ENCODE measurements at regions not wholly inside any gene's neighbourhood (a gene's known extent, or its start where the extent isn't known, plus 50 kb on each side); places are given as distances from the start of the nearest gene placed in this dataset.
"Not testable (repeated sequence)": the region's sequence is repeated elsewhere in the genome, so short reads cannot be mapped to it uniquely, and the experiment has no call there.

GRCh38 chr19:7400815-7401214 lies 52.1 kb downstream of the ARHGEF18 start:
- intact Hi-C loops (cut with micrococcal nuclease) = no loop called here
- H3K4me3 Mint-ChIP-seq = no peak overlapping the region
- CTCF ChIA-PET = no interaction called here
- H3K36me3 Mint-ChIP-seq (ENCODE audit: low read depth) = peaks cover 8% of the 10 kb centered on the region
- H3K4me1 Mint-ChIP-seq (ENCODE audit: low read depth) = peaks cover 19% of the 10 kb centered on the region
- no peaks in the 10 kb centered on the region for H3K27me3 Mint-ChIP-seq (ENCODE audit: low read depth)
- no peak for DNase-seq
- H3K9me3 Mint-ChIP-seq = no peaks in the 10 kb centered on the region
- no peak overlapping the region for H3K27ac Mint-ChIP-seq

GRCh38 chr19:7401694-7402093 lies 53.0 kb downstream of the ARHGEF18 start:
- CTCF ChIA-PET = no interaction called here
- Mint-ChIP-seq H3K27me3 (ENCODE audit: low read depth) (no peaks in the 10 kb centered on the region), H3K36me3 (ENCODE audit: low read depth) (peaks cover 8% of the 10 kb centered on the region), H3K9me3 (no peaks in the 10 kb centered on the region), H3K4me1 (ENCODE audit: low read depth) (peaks cover 12% of the 10 kb centered on the region), H3K4me3 (no peak overlapping the region), H3K27ac (no peak overlapping the region)
- intact Hi-C loops (cut with micrococcal nuclease) = no loop called here
- no peak for DNase-seq

GRCh38 chr19:7405482-7405881 lies 56.7 kb downstream of the ARHGEF18 start:
- not testable (repeated sequence) for H3K36me3 Mint-ChIP-seq (ENCODE audit: low read depth); H3K27ac Mint-ChIP-seq
- CTCF ChIA-PET = interaction anchor here (0.9 to 1.1 kb wide), 2 partner anchors 40 to 51 kb away, joined by 3 read pairs; no protein-coding TSS in a partner anchor

GRCh38 chr19:7408251-7408650 lies 59.5 kb downstream of the ARHGEF18 start:
- CTCF ChIA-PET = interaction anchor here (0.9 to 1.4 kb wide), 2 partner anchors 10 to 12 kb away, joined by 3 to 4 read pairs; no protein-coding TSS in a partner anchor
- Mint-ChIP-seq H3K36me3 (ENCODE audit: low read depth) (peaks cover 12% of the 10 kb centered on the region), H3K9me3 (no peaks in the 10 kb centered on the region), H3K4me1 (ENCODE audit: low read depth) (peaks cover 22% of the 10 kb centered on the region), H3K27me3 (ENCODE audit: low read depth) (no peaks in the 10 kb centered on the region), H3K27ac (peak overlapping the region; percentile 46), H3K4me3 (no peak overlapping the region)
- intact Hi-C loops (cut with micrococcal nuclease) = no loop called here
- no peak for DNase-seq

More at GRCh38 chr19:7405482-7405881, 56.7 kb downstream of the ARHGEF18 start:
- H3K4me1 Mint-ChIP-seq (ENCODE audit: low read depth) = peaks cover 15% of the 10 kb centered on the region
- intact Hi-C loops (cut with micrococcal nuclease); DNase-seq; H3K4me3 Mint-ChIP-seq; H3K9me3 Mint-ChIP-seq; H3K27me3 Mint-ChIP-seq (ENCODE audit: low read depth): not testable (repeated sequence)

GRCh38 chr19:7410946-7411345 lies 62.2 kb downstream of the ARHGEF18 start:
- intact Hi-C loops (cut with micrococcal nuclease) = no loop called here
- no peak for DNase-seq
- Mint-ChIP-seq H3K4me1 (ENCODE audit: low read depth) (peaks cover 27% of the 10 kb centered on the region), H3K9me3 (no peaks in the 10 kb centered on the region), H3K27me3 (ENCODE audit: low read depth) (no peaks in the 10 kb centered on the region), H3K27ac (peak overlapping the region; percentile 41), H3K36me3 (ENCODE audit: low read depth) (peaks cover 12% of the 10 kb centered on the region), H3K4me3 (no peak overlapping the region)
- CTCF ChIA-PET = no interaction called here

GRCh38 chr19:7413629-7414028 lies 64.9 kb downstream of the ARHGEF18 start:
- Mint-ChIP-seq H3K27ac (peak overlapping the region; percentile 46), H3K27me3 (ENCODE audit: low read depth) (no peaks in the 10 kb centered on the region), H3K4me1 (ENCODE audit: low read depth) (peaks cover 23% of the 10 kb centered on the region), H3K9me3 (no peaks in the 10 kb centered on the region), H3K36me3 (ENCODE audit: low read depth) (peaks cover 9% of the 10 kb centered on the region), H3K4me3 (no peak overlapping the region)
- DNase-seq = no peak
- intact Hi-C loops (cut with micrococcal nuclease) = no loop called here
- CTCF ChIA-PET = no interaction called here

GRCh38 chr19:7415163-7415856 lies 66.6 kb downstream of the ARHGEF18 start:
- intact Hi-C loops (cut with micrococcal nuclease) = no loop called here
- CTCF ChIA-PET = interaction anchor here (0.6 kb wide), 2 partner anchors 12 to 215 kb away, joined by 3 to 4 read pairs; no protein-coding TSS in a partner anchor
- Mint-ChIP-seq H3K27ac (no peak overlapping the region), H3K4me3 (no peak overlapping the region), H3K9me3 (no peaks in the 10 kb centered on the region), H3K4me1 (ENCODE audit: low read depth) (peaks cover 18% of the 10 kb centered on the region), H3K27me3 (ENCODE audit: low read depth) (no peaks in the 10 kb centered on the region), H3K36me3 (ENCODE audit: low read depth) (peaks cover 8% of the 10 kb centered on the region)
- DNase-seq = no peak

- H3K9me3 Mint-ChIP-seq = no peaks in the 10 kb centered on the region
- H3K36me3 Mint-ChIP-seq (ENCODE audit: low read depth) = peaks cover 6% of the 10 kb centered on the region
- no peak overlapping the region for H3K4me3 Mint-ChIP-seq
- intact Hi-C loops (cut with micrococcal nuclease) = no loop called here
- H3K4me1 Mint-ChIP-seq (ENCODE audit: low read depth) = peaks cover 15% of the 10 kb centered on the region
- CTCF ChIA-PET = interaction anchor here (0.6 kb wide), 2 partner anchors 12 to 161 kb away, joined by 3 read pairs; no protein-coding TSS in a partner anchor
- no peak for DNase-seq
- no peak overlapping the region for H3K27ac Mint-ChIP-seq
- no peaks in the 10 kb centered on the region for H3K27me3 Mint-ChIP-seq (ENCODE audit: low read depth)
These were observed 67.2 kb downstream of the ARHGEF18 start for GRCh38 chr19:7415857-7416371.

- no peak overlapping the region for H3K4me3 Mint-ChIP-seq
- H3K27ac Mint-ChIP-seq = peak overlapping the region; percentile 73
- DNase-seq = no peak
- H3K9me3 Mint-ChIP-seq = no peaks in the 10 kb centered on the region
- peaks cover 9% of the 10 kb centered on the region for H3K4me1 Mint-ChIP-seq (ENCODE audit: low read depth)
- intact Hi-C loops (cut with micrococcal nuclease) = no loop called here
- CTCF ChIA-PET = no interaction called here
- H3K27me3 Mint-ChIP-seq (ENCODE audit: low read depth) = no peaks in the 10 kb centered on the region
- H3K36me3 Mint-ChIP-seq (ENCODE audit: low read depth) = peaks cover 6% of the 10 kb centered on the region
These were observed 69.1 kb downstream of the ARHGEF18 start for GRCh38 chr19:7417671-7418324.

- Mint-ChIP-seq H3K4me3 (no peak overlapping the region), H3K4me1 (ENCODE audit: low read depth) (peaks cover 8% of the 10 kb centered on the region), H3K27me3 (ENCODE audit: low read depth) (no peaks in the 10 kb centered on the region), H3K36me3 (ENCODE audit: low read depth) (peaks cover 7% of the 10 kb centered on the region), H3K9me3 (no peaks in the 10 kb centered on the region), H3K27ac (no peak overlapping the region)
- intact Hi-C loops (cut with micrococcal nuclease) = no loop called here
- no peak for DNase-seq
- CTCF ChIA-PET = no interaction called here
These were observed 69.9 kb downstream of the ARHGEF18 start for GRCh38 chr19:7418596-7418995.

- DNase-seq = no peak
- Mint-ChIP-seq H3K4me1 (ENCODE audit: low read depth) (peaks cover 8% of the 10 kb centered on the region), H3K4me3 (no peak overlapping the region), H3K27me3 (ENCODE audit: low read depth) (no peaks in the 10 kb centered on the region), H3K36me3 (ENCODE audit: low read depth) (peaks cover 7% of the 10 kb centered on the region), H3K9me3 (no peaks in the 10 kb centered on the region), H3K27ac (no peak overlapping the region)
- CTCF ChIA-PET = no interaction called here
- intact Hi-C loops (cut with micrococcal nuclease) = no loop called here
These were observed 69.7 kb downstream of the PEX11G start for GRCh38 chr19:7419153-7419552.

- no peak for DNase-seq
- no peaks in the 10 kb centered on the region for H3K27me3 Mint-ChIP-seq (ENCODE audit: low read depth)
- H3K4me3 Mint-ChIP-seq = no peak overlapping the region
- CTCF ChIA-PET = no interaction called here
- H3K9me3 Mint-ChIP-seq = no peaks in the 10 kb centered on the region
- H3K27ac Mint-ChIP-seq = no peak overlapping the region
- H3K36me3 Mint-ChIP-seq (ENCODE audit: low read depth) = peaks cover 7% of the 10 kb centered on the region
- intact Hi-C loops (cut with micrococcal nuclease) = no loop called here
- H3K4me1 Mint-ChIP-seq (ENCODE audit: low read depth) = peaks cover 8% of the 10 kb centered on the region
These were observed 68.9 kb downstream of the PEX11G start for GRCh38 chr19:7419777-7420439.
